NCI-H69 (cell line): ENCODE measurements at regions not wholly inside any gene's neighbourhood (a gene's known extent, or its start where the extent isn't known, plus 50 kb on each side); places are given as distances from the start of the nearest gene placed in this dataset.
"Not testable (repeated sequence)": the region's sequence is repeated elsewhere in the genome, so short reads cannot be mapped to it uniquely, and the experiment has no call there.

ENCODE experiments used
- DNase-seq: peaks from one replicate; lab custom pipeline; 2025; lab: John Stamatoyannopoulos, UW

DNA sequence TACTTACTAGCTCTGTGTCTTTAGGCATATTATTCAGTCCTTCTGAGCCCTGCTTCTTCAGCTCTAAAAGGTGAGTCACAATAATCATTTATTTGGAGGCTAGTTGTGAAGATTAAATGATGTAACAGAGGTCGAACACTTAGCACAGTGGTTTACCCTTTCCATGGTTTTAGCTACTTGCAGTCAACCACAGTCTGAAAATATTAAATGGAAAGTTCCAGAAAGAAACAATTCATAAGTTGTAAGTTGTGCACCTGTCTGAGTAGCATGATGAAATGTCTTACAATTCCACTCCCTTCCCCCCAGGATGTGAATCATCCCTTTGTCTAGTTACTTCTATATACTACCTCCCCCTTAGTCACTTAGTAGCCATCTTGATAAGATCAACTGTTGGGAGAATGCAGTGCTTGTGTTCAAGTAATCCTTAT, 217.6 kb upstream of the THUMPD2 start:
- DNase-seq = no peak

DNA sequence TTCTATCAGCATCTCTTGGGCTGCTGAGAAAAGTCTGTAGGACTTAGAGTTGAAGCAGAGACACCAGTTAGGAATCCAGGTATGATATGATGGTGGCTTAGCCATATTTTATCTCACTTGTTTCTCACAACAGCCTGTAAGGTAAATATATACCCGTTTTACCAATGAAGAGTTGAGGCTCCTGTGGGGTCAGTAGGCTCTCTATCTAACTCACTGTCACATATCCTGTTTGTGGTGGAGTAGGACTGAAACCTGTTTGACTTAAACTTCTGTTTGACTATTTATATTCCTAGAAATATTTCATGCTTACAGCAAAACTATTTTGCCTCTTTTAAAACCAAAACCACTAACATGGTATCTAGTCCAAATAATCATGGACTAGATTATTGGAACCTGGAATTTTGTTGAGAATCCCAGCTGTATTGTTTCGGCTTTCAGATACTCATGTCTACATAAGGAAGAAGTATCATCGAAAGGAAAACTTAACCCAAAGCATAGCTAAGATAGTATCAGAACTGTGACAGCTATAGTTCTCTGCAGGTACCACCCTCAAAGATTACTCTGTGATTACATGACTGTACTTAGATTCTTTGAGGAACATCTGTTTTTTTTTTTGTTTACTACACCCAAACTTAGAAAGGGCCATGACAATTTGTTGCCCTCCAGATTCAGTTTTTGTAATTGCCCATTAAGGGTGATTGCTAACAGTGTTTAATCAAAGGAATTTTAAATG, 216.1 kb upstream of the THUMPD2 start:
- DNase-seq = peak; percentile 22

DNA sequence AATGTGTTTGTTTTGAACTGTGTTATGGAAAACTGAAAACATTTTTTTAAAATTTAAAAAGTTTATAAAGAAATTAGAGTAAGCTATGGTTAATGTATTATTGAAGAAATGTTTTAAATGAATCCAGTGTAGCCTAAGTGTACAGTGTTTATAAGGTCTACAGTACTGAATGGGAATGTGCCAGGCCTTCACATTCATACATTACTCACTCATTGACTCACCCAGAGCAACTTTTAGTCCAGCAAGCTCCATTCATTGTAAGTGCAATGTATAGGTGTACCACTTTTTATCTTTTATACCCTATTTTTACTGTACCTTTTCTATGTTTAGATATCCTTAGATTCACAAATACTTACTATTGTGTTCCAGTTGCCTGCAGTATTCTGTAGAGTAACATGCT, 215.1 kb upstream of the THUMPD2 start:
- DNase-seq = no peak

DNA sequence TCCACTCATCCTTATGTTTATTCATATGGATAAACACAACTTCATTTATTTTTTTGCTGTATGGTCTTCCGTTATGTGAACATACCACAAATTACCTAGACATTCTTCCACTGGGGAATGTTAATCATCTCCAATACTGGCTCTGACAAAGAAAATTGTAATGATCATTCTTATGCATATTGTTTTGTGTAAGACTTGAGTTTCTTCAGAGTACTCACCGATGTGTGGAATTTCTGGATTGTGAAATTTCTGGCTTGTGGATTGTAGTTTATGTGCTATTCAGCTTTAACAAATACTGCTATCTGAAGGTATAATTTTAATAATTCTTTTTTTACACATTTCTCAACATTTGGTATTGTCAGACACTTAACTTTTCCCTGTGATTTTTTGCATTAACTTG, 212.2 kb upstream of the THUMPD2 start:
- no peak for DNase-seq

- no peak for DNase-seq
Measured at GRCh38 chr2:39990335-39990900, 211.4 kb upstream of the THUMPD2 start.

- no peak for DNase-seq
Measured at GRCh38 chr2:39989888-39990287, 210.8 kb upstream of the THUMPD2 start.

DNA sequence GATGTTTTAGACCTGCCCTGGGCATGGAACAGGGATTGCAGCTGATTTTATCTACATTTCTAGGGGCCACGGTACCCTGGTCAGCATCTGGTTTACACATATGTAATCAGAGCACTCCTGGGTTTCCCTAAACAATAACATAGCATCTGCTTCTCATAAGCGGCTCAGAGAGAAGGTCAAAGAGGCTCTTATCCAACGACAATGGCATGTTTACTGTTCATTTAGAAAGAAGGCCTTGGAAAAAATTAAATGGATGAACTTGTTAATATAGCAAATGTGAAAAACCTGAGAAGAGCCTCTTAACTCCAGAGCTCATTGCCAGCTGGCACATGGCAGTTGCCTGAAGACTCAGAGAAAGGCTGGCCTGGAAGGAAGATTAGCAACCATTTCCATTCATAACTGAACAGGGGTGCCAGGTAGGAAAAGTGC, 202.8 kb upstream of the THUMPD2 start:
- peak; percentile 69 for DNase-seq

GRCh38 chr2:39975476-39976020, 196.5 kb upstream of the THUMPD2 start:
- DNase-seq = no peak

DNA sequence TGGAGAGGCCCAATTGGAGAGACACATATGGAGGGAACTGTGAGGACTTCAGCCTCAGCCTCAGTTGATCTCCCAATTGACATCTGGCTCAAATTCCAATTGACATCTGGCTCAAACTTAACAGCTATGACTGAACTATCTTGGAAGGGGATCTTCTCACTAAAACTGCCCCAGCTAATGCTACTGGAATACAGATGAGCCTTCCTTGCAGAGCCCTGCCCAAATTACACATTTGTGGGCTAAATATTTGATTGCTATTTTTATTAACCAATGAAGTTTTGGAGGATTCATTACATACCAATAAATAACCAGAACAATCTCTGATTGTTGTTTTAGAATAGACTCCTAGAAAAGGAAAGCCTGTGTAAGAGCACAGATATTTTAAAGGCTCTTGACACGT, 189.0 kb upstream of the THUMPD2 start:
- DNase-seq = peak; percentile 3

- DNase-seq = not testable (repeated sequence)
Measured at GRCh38 chr2:39960681-39961080, 181.6 kb upstream of the THUMPD2 start.

DNA sequence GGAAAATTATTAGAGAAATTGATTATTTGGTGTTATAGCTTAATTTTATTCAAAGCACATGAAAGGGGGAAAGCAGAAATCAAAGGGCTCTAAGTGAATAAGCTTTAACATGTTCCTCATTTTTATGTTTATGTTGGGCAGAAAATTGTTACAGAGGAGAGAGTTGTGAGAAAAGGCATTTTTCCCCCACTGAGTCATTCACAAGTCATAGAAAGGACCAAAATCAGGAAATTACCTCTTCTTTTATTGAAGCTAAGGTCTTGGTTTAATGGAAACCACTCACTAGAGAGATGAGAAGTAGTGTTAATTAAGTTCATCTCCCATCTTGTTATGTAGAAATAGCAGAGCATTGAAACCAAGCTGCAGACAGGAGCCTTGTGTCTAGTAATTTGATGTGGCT, 175.3 kb upstream of the THUMPD2 start:
- no peak for DNase-seq

DNA sequence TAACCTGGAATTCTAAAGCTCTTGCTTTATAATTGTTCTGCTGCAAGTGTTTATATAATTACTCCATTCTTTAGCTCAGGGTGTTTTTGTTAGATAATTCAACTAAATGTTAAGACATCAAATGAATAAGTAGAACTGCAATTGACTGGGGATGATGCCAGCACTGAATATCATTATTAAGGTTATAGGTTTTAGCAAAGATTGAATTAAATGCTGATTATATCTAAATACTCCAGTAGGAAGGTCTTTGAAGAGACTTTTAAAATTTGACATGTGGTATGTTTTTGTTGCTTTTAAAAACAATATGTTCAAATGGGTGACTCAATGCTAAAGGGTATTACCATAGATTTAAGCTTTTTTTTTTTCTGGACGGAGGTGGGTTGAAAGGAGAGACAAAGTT, 170.1 kb upstream of the THUMPD2 start:
- no peak for DNase-seq

DNA sequence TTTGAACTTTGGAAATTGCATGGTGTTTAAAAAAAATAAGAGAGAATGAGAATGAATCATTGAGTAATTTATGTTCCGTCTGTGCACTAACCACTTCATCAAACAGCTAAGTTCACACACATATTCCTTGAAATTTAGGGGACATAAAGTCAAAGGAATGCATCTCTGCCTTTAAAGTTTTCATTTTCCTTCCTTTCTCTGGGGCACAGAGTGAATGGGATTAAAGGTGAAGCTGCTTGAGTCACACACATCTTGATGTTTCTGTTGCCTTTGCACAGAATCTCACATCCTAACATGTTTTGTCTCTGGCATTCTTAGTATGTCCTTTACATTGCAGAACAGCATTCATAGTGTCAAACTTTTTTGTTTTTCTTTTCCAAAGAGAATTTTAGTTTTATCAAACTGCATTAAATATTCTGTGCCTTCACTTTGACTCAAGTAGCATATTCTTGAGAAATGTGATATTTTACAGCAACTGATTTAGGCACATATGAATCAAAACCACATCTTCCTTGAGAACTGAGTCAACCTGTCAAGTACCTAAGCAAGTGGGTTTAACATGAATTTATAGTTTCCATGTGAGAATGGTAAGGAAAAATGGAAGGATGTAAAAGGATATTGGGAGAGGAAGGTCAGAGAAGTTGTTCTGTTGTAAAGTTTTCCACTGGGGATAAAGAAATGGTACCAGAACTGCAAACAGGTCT, 169.1 kb upstream of the THUMPD2 start:
- no peak for DNase-seq

DNA sequence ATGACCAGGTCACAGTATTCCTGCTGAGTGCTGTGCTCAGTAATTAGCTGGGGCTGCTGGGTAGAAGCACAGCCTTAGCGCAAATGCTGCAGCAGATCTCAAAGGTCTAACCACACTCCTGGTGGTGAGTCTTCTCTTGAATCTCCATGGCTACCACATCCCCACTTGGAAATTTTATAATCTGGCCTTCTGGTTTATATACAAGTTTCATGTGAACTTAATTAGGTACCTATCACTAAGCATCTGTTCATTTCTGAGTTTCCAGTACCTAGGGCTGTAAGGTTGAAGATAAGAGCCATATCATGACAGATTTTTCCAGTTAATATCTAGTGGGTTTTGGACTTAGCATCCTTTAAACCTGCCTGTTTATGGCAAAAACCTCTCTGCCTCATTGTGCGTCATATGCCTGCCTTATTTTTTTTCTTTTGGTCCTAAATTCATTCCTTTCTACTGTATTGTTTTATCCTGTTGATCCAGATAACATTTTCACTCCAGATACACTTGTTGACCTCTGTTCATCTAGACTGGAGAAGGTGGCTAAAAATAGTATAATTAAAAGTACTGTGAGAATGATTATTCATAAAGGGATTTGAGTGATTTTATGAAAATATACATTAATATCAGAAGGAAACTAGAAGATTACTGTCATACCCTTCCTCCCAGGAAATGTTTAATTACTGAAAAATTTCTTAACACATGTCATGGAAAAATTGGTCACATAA, 168.4 kb upstream of the THUMPD2 start:
- DNase-seq = no peak

- DNase-seq = no peak
Measured at GRCh38 chr2:39942950-39943349, 163.9 kb upstream of the THUMPD2 start.

DNA sequence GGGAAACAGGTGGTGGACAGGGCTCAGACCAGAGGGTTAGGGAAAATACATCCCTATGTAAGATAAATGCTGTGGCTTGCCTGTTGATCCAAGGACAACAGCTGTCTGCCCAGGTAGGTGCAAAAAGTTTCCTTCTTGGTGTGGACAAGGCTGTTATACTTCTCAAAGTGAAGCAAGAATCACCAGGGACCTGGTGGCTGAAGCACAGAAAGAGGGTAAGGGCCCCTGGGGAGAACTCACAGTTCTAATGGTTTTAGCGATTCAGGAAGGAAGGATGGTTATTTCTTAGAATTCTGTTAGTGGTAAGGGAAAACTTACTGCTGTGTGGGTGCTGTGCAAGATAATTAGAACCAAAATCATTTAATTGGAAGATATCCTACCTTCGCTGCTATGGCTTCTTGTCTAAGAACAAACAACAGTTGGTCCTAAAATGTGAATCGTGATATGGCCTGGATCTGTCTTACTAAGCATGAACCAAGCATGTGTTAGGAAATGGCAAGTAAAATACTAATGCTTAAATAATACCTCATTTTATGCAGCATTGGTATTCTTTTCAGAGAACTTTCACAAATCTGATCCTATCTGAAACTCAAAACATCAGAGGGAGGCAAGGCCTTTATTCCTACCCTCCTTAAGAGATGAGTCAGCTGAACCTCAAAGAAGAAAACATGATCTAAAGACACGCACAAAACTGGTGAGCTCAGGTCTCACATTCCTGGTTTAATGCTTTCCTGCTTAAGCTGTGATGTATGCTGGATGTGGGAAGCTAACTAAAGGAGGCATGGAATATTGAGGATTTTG, 159.2 kb upstream of the THUMPD2 start:
- no peak for DNase-seq

DNA sequence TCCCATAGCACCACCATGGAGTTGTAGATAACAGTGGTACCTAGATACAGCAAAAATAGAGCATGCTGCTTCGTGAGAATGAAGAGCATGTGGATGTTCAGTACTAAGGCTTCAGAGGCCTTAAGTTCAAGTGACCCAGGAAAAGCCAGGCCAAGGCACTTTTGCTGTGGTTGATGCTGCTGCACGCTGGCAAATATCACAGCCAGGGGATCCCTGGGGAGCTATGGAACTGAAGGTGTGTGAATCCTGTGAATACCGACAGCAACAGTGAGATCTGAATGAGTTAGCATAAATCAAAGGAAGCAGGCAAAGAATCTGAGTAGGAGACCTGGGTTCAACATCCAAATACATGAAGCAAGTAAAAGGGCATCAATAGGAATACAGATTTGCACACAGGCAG, 158.6 kb upstream of the THUMPD2 start:
- no peak for DNase-seq

DNA sequence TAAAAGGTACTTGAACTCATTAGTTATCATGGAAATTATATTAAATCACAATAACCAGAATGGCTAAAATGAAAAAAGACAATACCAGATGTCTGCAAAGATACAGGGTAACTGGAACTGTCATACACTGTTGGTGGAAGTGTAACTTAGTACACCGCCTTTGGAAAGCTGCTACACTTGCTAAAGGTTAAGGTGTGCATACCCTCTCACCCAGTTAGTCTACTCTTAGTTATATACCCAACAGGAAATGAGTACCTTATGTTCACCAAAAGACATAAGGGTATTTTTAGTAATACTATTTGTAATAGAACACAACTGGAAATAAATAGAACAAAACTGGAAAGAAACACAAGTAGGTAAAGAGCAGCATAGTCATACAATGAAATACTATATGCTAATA, 155.8 kb upstream of the THUMPD2 start:
- DNase-seq = no peak

- DNase-seq = peak; percentile 58
Measured at GRCh38 chr2:39933196-39933595, 154.1 kb upstream of the THUMPD2 start.

DNA sequence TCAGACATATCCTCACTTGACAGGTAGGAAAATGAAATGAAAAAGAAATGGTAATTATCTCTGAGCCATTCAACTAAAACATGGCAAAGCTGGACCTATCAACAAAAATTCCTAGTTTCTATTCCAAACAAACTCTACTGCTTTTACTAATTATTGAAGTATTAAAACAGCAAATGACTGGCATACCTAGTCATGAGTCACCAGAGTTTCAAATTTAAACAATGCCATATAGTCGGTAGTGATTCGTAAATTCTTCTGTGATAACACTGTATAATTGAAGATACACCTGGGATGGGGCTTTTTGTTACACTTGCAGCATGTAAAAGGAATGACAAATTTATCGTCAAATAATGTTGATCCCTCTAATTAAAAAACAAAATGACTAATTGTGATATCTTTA, 153.1 kb upstream of the THUMPD2 start:
- no peak for DNase-seq

DNA sequence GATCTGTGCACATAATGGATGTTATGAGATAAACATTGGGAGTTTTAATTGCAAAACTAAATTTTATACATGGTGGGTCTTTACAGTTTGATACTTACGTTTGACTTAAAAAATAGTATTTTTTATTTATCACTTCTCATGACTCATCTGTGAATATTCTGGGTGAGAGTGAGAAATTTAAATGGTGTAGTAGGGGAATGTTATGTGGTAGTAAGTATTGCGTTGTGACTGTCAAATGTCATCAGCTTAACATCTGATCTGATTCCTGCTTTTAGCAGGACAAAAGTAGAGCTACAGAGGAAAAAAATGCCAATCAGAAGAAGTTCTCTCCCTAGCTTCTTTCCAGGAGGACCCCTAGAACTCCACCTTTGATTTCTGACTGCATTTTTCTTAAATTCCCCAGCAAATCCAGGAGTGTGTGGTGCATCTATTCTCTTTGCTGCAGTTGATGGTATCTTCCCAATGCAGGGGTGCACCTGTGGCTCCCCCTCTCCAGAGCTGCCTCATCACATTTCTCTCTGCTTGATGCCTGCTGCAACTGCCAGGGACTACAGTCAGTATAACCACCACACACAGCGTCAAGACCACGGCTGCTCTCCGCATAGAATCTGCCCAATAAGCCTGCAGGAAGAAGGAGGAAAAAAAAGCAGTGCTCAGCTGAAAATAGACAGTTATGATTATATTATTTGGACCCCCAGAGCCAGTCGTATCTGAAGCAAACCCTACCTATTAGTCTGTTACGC, 151.3 kb upstream of the THUMPD2 start:
- DNase-seq = no peak
